GM12878 (cell line): ENCODE measurements at regions not wholly inside any gene's neighbourhood (a gene's known extent, or its start where the extent isn't known, plus 50 kb on each side); places are given as distances from the start of the nearest gene placed in this dataset.

ENCODE experiments used
- ATAC-seq: fragments of 200-7000 bp; cut with Tn5 transposase; 3 replicates; pipeline ENCODE4 v1.9.1; 2020; ENCODE audit warnings: mild to moderate bottlenecking, moderate library complexity
- BruUV-seq: library from RNA; stranded (reverse); fragments of 400-500 nt; replicated peaks from 2 replicates; lab custom pipeline; 2021; lab: Mats Ljungman, UMichigan
- CTCF ChIA-PET: fragments of 300-600 bp; sonication (Branson Sonifier 250); formaldehyde crosslinking; extraction: SDS; loops from one replicate; lab custom pipeline; 2021; ENCODE audit warnings: inconsistent platforms; lab: Yijun Ruan, JAX
- POLR2A ChIA-PET: fragments of 350-600 bp; formaldehyde crosslinking; extraction: SDS; loops from one replicate; lab custom pipeline; 2021; ENCODE audit warnings: inconsistent platforms; lab: Charles Lee
- RAD21 ChIA-PET: fragments of 300-600 bp; sonication (Branson Sonifier 250); formaldehyde crosslinking; loops from one replicate; lab custom pipeline; 2023; ENCODE audit warnings: antibody characterized with exemption; ENCODE audit not compliant: unreplicated experiment; lab: Charles Lee
- SMC1A ChIA-PET: fragments of 300-600 bp; sonication (Branson Sonifier 250); formaldehyde crosslinking; loops from one replicate; lab custom pipeline; 2023; ENCODE audit not compliant: unreplicated experiment, uncharacterized antibody; lab: Charles Lee
- DNase-seq: peaks from one replicate; pipeline ENCODE4 v3.0.0-alpha.2; 2011; ENCODE audit warnings: low read depth, low spot score
- FAIRE-seq: peaks from 3 replicates; lab custom pipeline; 2011; peaks lifted over from hg19 to GRCh38; lab: Jason Lieb, UNC
- H2AFZ ChIP-seq: 2 replicates; pipeline ENCODE4 v1.6.0; 2011; ENCODE audit warnings: low read depth, low read length, control low read depth; ENCODE audit not compliant: control insufficient read depth
- H3K27ac ChIP-seq: 2 replicates; pipeline ENCODE4 v1.5.1; 2011; ENCODE audit warnings: control low read depth; ENCODE audit not compliant: control insufficient read depth, insufficient read depth
- H3K27me3 ChIP-seq, 2 experiments: replicated peaks in 1 of 2; 2 replicates each; pipeline versions ENCODE4 v1.6.0 to v1.6.1; 2011; ENCODE audit warnings: low read length in 1 of 2; ENCODE audit not compliant: control insufficient read depth in 2 of 2, insufficient read depth in 2 of 2
- H3K36me3 ChIP-seq, 2 experiments: 2 replicates each; pipeline ENCODE4 v1.5.1; 2011; ENCODE audit warnings: low read length in 1 of 2; ENCODE audit not compliant: control insufficient read depth in 2 of 2, insufficient read depth in 2 of 2
- H3K4me1 ChIP-seq: 2 replicates; pipeline ENCODE4 v1.6.1; 2011; ENCODE audit warnings: mild to moderate bottlenecking, low read length, moderate library complexity, mixed read lengths; ENCODE audit not compliant: control insufficient read depth, insufficient read depth
- H3K4me2 ChIP-seq: 2 replicates; pipeline ENCODE4 v1.6.0; 2011; ENCODE audit warnings: control low read depth; ENCODE audit not compliant: control insufficient read depth, insufficient read depth
- H3K4me3 ChIP-seq: fragments of 200-600 bp; sonication (generic); 2 replicates; pipeline ENCODE4 v1.5.1; 2016
- H3K79me2 ChIP-seq: 2 replicates; pipeline ENCODE4 v1.6.0; 2011; ENCODE audit warnings: low read length; ENCODE audit not compliant: control insufficient read depth, insufficient read depth
- H3K9ac ChIP-seq: 2 replicates; pipeline ENCODE4 v1.8.0; 2011; ENCODE audit warnings: low read length, control low read depth, mixed read lengths; ENCODE audit not compliant: control insufficient read depth, insufficient read depth
- H3K9me3 ChIP-seq: replicated peaks from 3 replicates; pipeline ENCODE4 v1.5.1; 2011; ENCODE audit warnings: mild to moderate bottlenecking, low read length; ENCODE audit not compliant: control insufficient read depth, insufficient read depth
- H4K20me1 ChIP-seq: 2 replicates; pipeline ENCODE4 v1.6.0; 2011; ENCODE audit not compliant: control insufficient read depth, insufficient read depth
- CTCF ChIP-seq, 3 experiments: IDR thresholded peaks in 2 of 3; conservative IDR thresholded peaks in 1 of 3; 2 replicates each; pipeline ENCODE4 v1.5.1; 2011; ENCODE audit warnings: low read depth in 3 of 3, low read length in 3 of 3, mild to moderate bottlenecking in 3 of 3, control low read depth in 2 of 3, moderate library complexity in 2 of 3, inconsistent platforms in 1 of 3, mixed read lengths in 1 of 3; ENCODE audit not compliant: control insufficient read depth in 2 of 3, insufficient read depth in 1 of 3; ENCODE audit errors: extremely low read depth in 1 of 3
- ELK1 ChIP-seq: IDR thresholded peaks from 2 replicates; pipeline ENCODE4 v1.6.1; 2012; ENCODE audit warnings: low read depth, low read length, improper control_type of control experiment
- HDAC6 ChIP-seq: fragments of 200-600 bp; sonication (generic); IDR thresholded peaks from one replicate; pipeline ENCODE4 v1.8.0; 2017; ENCODE audit warnings: antibody characterized with exemption; ENCODE audit not compliant: unreplicated experiment
- HSF1 ChIP-seq: fragments of 150-350 bp; IDR thresholded peaks from 2 replicates; pipeline ENCODE4 v1.6.1; 2014; ENCODE audit warnings: mild to moderate bottlenecking, low read depth, low read length
- JUNB ChIP-seq: IDR thresholded peaks from 2 replicates; pipeline ENCODE4 v1.6.1; 2016; ENCODE audit warnings: antibody characterized with exemption, mild to moderate bottlenecking
- MEF2B ChIP-seq: fragments of 450-650 bp; IDR thresholded peaks from 2 replicates; pipeline ENCODE4 v1.6.1; 2018; ENCODE audit warnings: mild to moderate bottlenecking, moderate library complexity; ENCODE audit not compliant: partially characterized antibody, poor library complexity, severe bottlenecking
- NKRF ChIP-seq: fragments of 450-650 bp; conservative IDR thresholded peaks from 2 replicates; pipeline ENCODE4 v1.6.1; 2017; ENCODE audit warnings: mild to moderate bottlenecking, moderate library complexity
- SKIL ChIP-seq: fragments of 450-650 bp; IDR thresholded peaks from 2 replicates; pipeline ENCODE4 v1.6.1; 2017; ENCODE audit warnings: mild to moderate bottlenecking, low read depth, inconsistent platforms; ENCODE audit not compliant: poor library complexity, severe bottlenecking
- ZNF592 ChIP-seq: fragments of 450-650 bp; IDR thresholded peaks from 2 replicates; pipeline ENCODE4 v1.6.1; 2017; ENCODE audit warnings: mild to moderate bottlenecking, moderate library complexity
- WGBS: methylation state at CpG from one replicate; pipeline ENCODE4 v1.1.6; 2016; ENCODE audit warnings: low lambda C conversion rate; ENCODE audit not compliant: insufficient replicate concordance, insufficient coverage; ENCODE audit errors: missing lambda C conversion rate; 5-methylcytosine and 5-hydroxymethylcytosine counted together
- in situ Hi-C: fragments of 300-500 bp; cut with MboI; formaldehyde crosslinking; loops from 9 replicates; pipeline ENCODE4 v1.14.3; 2018; ENCODE audit warnings: mixed read lengths
- intact Hi-C: fragments of 100-400 bp; cut with micrococcal nuclease; formaldehyde crosslinking; loops from one replicate; pipeline ENCODE4 v1.14.2; 2022; ENCODE audit not compliant: unreplicated experiment

- in situ Hi-C loops (no loop called here), intact Hi-C loops (no loop called here)
- DNase-seq (no peak), FAIRE-seq (no peak), ATAC-seq (no peak)
- H3K27me3 ChIP-seq = no peaks in the 10 kb centered on the region
- POLR2A ChIA-PET = no interaction called here
- no peaks in the 10 kb centered on the region for H3K4me1 ChIP-seq
- H3K4me3 ChIP-seq = no peak overlapping the region
- RAD21 ChIA-PET = no interaction called here
- no peaks in the 10 kb centered on the region for H3K79me2 ChIP-seq
- H3K4me2 ChIP-seq = no peak overlapping the region
- no peak overlapping the region for H2AFZ ChIP-seq
- SMC1A ChIA-PET = no interaction called here
- no peaks in the 10 kb centered on the region; the same call in 2 of the 3 replicates for H3K9me3 ChIP-seq
- WGBS = 27% methylated on average over 3 of the region's 3 CpGs
- no peaks in the 10 kb centered on the region for H4K20me1 ChIP-seq
- no peaks in the 10 kb centered on the region for H3K36me3 ChIP-seq
- CTCF ChIA-PET = no interaction called here
- H3K27ac ChIP-seq = no peak overlapping the region
- BruUV-seq = no TSS peak
- no peak overlapping the region for H3K9ac ChIP-seq
- TF ChIP-seq MEF2B = no peak
- no peak for TF ChIP-seq CTCF (IDR thresholded peaks at IDR 0.05 in 2 of 3, conservative IDR thresholded peaks at IDR 0.05 in 1 of 3; ENCODE audit: control insufficient read depth in 2 of 3, extremely low read depth in 1 of 3, insufficient read depth in 1 of 3, low read depth in 3 of 3, low read length in 3 of 3)
- TF ChIP-seq NKRF = no peak
- TF ChIP-seq JUNB = no peak
- no peak for TF ChIP-seq SKIL
- TF ChIP-seq HSF1 = no peak
- no peak for TF ChIP-seq HDAC6
- no peak for TF ChIP-seq ZNF592
- no peak for TF ChIP-seq ELK1
Observed at GRCh38 chr21:16945580-16945979, 567.3 kb upstream of the CXADR start.
